ENCODE measurements at regions not wholly inside any gene's neighbourhood (a gene's known extent, or its start where the extent isn't known, plus 50 kb on each side); places are given as distances from the start of the nearest gene placed in this dataset.

DNA sequence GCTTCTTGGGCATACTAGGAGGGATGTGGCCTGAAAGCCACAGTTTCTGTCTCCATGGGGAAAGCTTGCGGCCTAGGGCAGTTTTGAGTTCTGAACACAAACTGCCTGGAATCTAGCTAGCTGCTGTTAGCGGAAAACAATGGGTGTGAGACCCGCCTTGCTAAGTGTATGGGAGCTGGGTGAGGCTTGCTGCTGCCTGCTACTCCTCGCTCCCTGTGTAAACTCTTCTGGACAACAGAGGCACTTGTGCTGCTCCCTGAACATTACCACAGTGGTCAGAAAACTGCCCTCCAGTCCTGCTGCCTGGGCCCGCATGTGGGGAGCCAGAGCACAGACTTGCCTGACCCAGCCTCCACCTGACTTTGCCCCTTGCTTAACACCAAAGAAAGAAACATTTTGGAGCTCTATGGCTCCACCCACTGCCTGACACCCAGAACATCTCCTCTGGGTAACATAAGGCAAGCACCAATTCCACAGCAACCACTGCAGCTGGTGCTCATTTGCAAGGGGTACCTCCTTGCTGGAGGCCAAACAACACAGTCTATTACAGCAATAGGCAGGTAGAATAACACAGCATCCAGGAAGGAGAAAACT is 766.3 kb upstream of the RAG2 start:
- TF ChIP-seq EZH2 (IDR thresholded peaks at IDR 0.05; ENCODE audit: borderline replicate concordance, insufficient read depth, low read length, poor library complexity, severe bottlenecking) = no peak
- no peak for TF ChIP-seq POLR2AphosphoS5 (IDR thresholded peaks at IDR 0.05)
- no peak for TF ChIP-seq TAF1 (IDR thresholded peaks at IDR 0.05; ENCODE audit: low read depth)
- no peak for TF ChIP-seq RAD21 (conservative IDR thresholded peaks at IDR 0.05)
- TF ChIP-seq, protein P1, sequence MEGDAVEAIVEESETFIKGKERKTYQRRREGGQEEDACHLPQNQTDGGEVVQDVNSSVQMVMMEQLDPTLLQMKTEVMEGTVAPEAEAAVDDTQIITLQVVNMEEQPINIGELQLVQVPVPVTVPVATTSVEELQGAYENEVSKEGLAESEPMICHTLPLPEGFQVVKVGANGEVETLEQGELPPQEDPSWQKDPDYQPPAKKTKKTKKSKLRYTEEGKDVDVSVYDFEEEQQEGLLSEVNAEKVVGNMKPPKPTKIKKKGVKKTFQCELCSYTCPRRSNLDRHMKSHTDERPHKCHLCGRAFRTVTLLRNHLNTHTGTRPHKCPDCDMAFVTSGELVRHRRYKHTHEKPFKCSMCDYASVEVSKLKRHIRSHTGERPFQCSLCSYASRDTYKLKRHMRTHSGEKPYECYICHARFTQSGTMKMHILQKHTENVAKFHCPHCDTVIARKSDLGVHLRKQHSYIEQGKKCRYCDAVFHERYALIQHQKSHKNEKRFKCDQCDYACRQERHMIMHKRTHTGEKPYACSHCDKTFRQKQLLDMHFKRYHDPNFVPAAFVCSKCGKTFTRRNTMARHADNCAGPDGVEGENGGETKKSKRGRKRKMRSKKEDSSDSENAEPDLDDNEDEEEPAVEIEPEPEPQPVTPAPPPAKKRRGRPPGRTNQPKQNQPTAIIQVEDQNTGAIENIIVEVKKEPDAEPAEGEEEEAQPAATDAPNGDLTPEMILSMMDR (IDR thresholded peaks at IDR 0.05; ENCODE audit: poor library complexity, severe bottlenecking) = no peak
- TF ChIP-seq, protein P2, sequence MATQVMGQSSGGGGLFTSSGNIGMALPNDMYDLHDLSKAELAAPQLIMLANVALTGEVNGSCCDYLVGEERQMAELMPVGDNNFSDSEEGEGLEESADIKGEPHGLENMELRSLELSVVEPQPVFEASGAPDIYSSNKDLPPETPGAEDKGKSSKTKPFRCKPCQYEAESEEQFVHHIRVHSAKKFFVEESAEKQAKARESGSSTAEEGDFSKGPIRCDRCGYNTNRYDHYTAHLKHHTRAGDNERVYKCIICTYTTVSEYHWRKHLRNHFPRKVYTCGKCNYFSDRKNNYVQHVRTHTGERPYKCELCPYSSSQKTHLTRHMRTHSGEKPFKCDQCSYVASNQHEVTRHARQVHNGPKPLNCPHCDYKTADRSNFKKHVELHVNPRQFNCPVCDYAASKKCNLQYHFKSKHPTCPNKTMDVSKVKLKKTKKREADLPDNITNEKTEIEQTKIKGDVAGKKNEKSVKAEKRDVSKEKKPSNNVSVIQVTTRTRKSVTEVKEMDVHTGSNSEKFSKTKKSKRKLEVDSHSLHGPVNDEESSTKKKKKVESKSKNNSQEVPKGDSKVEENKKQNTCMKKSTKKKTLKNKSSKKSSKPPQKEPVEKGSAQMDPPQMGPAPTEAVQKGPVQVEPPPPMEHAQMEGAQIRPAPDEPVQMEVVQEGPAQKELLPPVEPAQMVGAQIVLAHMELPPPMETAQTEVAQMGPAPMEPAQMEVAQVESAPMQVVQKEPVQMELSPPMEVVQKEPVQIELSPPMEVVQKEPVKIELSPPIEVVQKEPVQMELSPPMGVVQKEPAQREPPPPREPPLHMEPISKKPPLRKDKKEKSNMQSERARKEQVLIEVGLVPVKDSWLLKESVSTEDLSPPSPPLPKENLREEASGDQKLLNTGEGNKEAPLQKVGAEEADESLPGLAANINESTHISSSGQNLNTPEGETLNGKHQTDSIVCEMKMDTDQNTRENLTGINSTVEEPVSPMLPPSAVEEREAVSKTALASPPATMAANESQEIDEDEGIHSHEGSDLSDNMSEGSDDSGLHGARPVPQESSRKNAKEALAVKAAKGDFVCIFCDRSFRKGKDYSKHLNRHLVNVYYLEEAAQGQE (IDR thresholded peaks at IDR 0.05; ENCODE audit: borderline replicate concordance) = no peak
- TF ChIP-seq MXI1 (conservative IDR thresholded peaks at IDR 0.05; ENCODE audit: poor library complexity, severe bottlenecking) = no peak
- no peak for TF ChIP-seq EP300 (conservative IDR thresholded peaks at IDR 0.05; ENCODE audit: poor library complexity, severe bottlenecking)
